ENCODE measurements at regions not wholly inside any gene's neighbourhood (a gene's known extent, or its start where the extent isn't known, plus 50 kb on each side); places are given as distances from the start of the nearest gene placed in this dataset.

DNA sequence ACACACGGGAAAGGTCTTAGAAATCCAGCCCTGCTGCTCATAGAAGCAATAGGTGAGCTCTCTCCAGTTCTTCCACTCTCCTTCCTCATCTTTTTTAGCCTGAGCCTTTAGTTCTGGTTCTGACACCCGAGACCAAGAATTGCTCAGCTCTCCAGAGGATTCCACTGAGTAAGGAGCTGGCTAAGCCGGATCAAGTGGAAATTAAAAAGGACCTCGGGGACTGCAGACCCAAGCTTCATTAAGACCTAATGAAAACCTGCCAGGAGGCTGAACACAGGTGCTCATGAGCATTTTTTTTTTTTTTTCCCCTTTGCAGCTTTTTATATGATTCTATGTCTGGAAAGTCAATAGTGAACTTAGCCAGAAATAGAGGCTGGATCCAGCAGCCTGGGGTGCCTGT, 1176.0 kb upstream of the AUTS2 start:
- Mint-ChIP-seq H3K9me3 (ENCODE audit: unreplicated experiment) (peaks cover 2% of the 10 kb centered on the region), H3K4me3 (ENCODE audit: unreplicated experiment) (no peak overlapping the region), H3K4me1 (ENCODE audit: low read depth, unreplicated experiment) (peaks cover 5% of the 10 kb centered on the region), H3K27me3 (ENCODE audit: unreplicated experiment) (no peaks in the 10 kb centered on the region), H3K36me3 (ENCODE audit: unreplicated experiment) (no peaks in the 10 kb centered on the region), H3K27ac (ENCODE audit: unreplicated experiment) (no peak overlapping the region)
- DNase-seq: no peak
- TF ChIP-seq, protein P1, sequence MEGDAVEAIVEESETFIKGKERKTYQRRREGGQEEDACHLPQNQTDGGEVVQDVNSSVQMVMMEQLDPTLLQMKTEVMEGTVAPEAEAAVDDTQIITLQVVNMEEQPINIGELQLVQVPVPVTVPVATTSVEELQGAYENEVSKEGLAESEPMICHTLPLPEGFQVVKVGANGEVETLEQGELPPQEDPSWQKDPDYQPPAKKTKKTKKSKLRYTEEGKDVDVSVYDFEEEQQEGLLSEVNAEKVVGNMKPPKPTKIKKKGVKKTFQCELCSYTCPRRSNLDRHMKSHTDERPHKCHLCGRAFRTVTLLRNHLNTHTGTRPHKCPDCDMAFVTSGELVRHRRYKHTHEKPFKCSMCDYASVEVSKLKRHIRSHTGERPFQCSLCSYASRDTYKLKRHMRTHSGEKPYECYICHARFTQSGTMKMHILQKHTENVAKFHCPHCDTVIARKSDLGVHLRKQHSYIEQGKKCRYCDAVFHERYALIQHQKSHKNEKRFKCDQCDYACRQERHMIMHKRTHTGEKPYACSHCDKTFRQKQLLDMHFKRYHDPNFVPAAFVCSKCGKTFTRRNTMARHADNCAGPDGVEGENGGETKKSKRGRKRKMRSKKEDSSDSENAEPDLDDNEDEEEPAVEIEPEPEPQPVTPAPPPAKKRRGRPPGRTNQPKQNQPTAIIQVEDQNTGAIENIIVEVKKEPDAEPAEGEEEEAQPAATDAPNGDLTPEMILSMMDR (IDR thresholded peaks at IDR 0.05; ENCODE audit: partially characterized antibody, unreplicated experiment): no peak

DNA sequence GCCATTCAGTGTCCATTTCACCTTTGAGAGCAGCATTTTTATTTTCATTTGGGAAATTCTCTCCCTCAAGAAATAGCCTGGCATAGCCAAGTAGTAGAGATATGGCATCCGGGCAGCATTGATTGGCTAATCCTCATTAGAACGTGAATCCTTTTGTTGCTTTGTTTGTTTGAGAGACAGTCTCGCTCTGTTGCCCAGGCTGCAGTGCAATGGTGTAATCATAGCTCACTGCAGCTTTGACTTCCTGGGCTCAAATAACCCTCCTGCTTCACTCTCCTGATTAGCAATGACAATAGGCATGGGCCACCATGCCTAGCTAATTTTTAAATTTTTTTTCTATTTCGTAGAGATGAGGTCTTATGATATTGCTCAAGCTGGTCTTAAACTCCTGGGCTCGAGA, 1174.9 kb upstream of the AUTS2 start:
- TF ChIP-seq, protein P1 (IDR thresholded peaks at IDR 0.05; ENCODE audit: partially characterized antibody, unreplicated experiment): no peak
- peaks cover 3% of the 10 kb centered on the region for H3K27me3 Mint-ChIP-seq (ENCODE audit: unreplicated experiment)

DNA sequence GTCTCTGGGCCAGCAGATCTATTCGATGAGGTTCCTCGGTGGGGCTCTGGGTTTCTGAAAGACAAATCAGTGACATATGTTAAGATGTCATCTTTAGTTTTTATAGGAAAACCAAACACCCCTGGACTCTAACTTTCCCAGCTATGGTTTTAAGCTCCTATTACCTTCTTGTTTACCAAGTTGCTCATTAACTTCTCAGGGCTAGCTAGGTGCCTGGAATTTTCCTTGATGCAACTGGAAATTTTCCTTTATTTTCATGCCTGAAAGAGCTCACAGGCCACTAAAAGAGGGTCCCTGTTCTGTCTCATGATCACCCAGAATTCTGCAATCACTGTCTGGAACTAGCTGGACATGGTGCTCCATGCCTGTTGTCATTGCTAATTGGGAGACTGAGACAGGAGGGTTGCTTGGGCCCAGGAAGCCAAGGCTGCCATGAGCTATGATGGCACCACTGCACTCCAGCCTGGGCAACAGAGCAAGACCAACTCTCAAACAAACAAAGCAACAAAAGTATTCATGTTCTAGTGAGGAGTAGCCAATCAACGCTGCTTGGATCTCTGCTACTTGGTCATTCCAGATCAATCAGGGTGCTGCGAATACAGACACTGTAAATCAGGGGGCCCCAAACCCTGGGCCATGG, 1173.5 kb upstream of the AUTS2 start:
- DNase-seq: no peak
- H3K9me3 Mint-ChIP-seq (ENCODE audit: unreplicated experiment): peaks cover 3% of the 10 kb centered on the region
- H3K4me1 Mint-ChIP-seq (ENCODE audit: low read depth, unreplicated experiment): peaks cover 14% of the 10 kb centered on the region
- peaks cover 5% of the 10 kb centered on the region for H3K27me3 Mint-ChIP-seq (ENCODE audit: unreplicated experiment)
- TF ChIP-seq, protein P1 (IDR thresholded peaks at IDR 0.05; ENCODE audit: partially characterized antibody, unreplicated experiment): no peak
- no peak overlapping the region for H3K27ac Mint-ChIP-seq (ENCODE audit: unreplicated experiment)
- H3K36me3 Mint-ChIP-seq (ENCODE audit: unreplicated experiment): peaks cover 4% of the 10 kb centered on the region
- H3K4me3 Mint-ChIP-seq (ENCODE audit: unreplicated experiment): no peak overlapping the region

More for the DNA sequence above, 1174.9 kb upstream of the AUTS2 start:
- Mint-ChIP-seq H3K36me3 (ENCODE audit: unreplicated experiment) (peaks cover 2% of the 10 kb centered on the region), H3K4me3 (ENCODE audit: unreplicated experiment) (no peak overlapping the region), H3K9me3 (ENCODE audit: unreplicated experiment) (peaks cover 3% of the 10 kb centered on the region), H3K27ac (ENCODE audit: unreplicated experiment) (no peak overlapping the region), H3K4me1 (ENCODE audit: low read depth, unreplicated experiment) (peaks cover 13% of the 10 kb centered on the region)
- no peak for DNase-seq

DNA sequence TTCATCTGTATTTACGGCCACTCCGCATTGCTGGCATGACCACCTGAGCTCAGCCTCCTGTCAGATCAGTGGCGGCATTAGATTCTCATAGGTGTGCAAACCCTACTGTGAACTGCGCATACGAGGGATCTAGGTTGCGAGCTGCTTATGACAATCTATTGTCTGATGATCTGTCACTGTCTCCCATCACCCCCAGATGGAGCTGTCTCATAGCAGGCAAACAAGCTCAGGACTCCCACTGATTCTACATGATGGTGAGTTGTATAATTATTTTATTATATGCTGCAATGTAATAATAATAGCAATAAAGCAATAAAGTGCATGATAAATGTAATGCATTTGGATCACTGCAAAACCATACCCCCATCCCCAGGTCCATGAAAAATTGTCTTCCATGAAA, 1172.9 kb upstream of the AUTS2 start:
- TF ChIP-seq, protein P1 (IDR thresholded peaks at IDR 0.05; ENCODE audit: partially characterized antibody, unreplicated experiment): no peak
- DNase-seq: no peak
- peaks cover 5% of the 10 kb centered on the region for H3K27me3 Mint-ChIP-seq (ENCODE audit: unreplicated experiment)
- no peak overlapping the region for H3K4me3 Mint-ChIP-seq (ENCODE audit: unreplicated experiment)
- peaks cover 3% of the 10 kb centered on the region for H3K9me3 Mint-ChIP-seq (ENCODE audit: unreplicated experiment)
- H3K36me3 Mint-ChIP-seq (ENCODE audit: unreplicated experiment): peaks cover 4% of the 10 kb centered on the region
- H3K4me1 Mint-ChIP-seq (ENCODE audit: low read depth, unreplicated experiment): peaks cover 14% of the 10 kb centered on the region
- H3K27ac Mint-ChIP-seq (ENCODE audit: unreplicated experiment): no peak overlapping the region

DNA sequence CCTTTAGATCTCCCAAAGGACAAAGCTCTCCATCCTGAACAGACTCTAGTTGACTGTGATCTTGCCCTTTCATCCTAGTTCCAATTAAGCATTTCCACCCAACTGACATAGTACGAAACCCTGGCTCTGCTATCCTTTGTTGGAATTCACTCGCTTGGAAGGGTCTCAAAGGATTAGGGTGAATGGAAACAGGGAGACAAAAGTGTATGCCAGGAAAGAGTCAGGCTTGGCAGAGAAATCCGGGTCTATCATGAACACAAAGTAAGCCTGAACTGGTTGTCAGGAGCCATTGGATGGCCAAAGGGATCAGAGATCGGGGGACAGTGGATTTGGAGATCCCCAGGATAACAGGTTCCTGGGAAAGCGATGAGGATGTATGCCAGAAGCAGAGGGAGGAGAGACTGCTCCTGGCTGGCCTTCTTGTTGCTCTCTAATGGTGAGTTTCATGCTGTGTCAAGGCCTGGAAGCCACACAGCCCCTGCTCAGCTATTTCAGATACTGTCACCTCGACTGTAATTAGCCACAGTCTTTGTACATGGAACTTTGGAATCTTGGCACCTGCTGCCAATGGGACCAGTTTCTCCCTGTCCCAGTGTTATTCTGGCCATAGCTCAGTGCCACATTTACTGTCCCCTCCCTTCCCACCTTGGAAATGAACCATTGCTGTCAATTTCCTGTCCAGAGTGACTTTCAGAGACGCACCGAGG, 1168.7 kb upstream of the AUTS2 start:
- Mint-ChIP-seq H3K4me1 (ENCODE audit: low read depth, unreplicated experiment) (peaks cover 10% of the 10 kb centered on the region), H3K9me3 (ENCODE audit: unreplicated experiment) (peaks cover 5% of the 10 kb centered on the region), H3K27ac (ENCODE audit: unreplicated experiment) (no peak overlapping the region), H3K36me3 (ENCODE audit: unreplicated experiment) (peaks cover 10% of the 10 kb centered on the region), H3K27me3 (ENCODE audit: unreplicated experiment) (peaks cover 5% of the 10 kb centered on the region), H3K4me3 (ENCODE audit: unreplicated experiment) (no peak overlapping the region)
- TF ChIP-seq, protein P1 (IDR thresholded peaks at IDR 0.05; ENCODE audit: partially characterized antibody, unreplicated experiment): no peak
- no peak for DNase-seq
